ACC112 (cell line): ENCODE measurements at regions not wholly inside any gene's neighbourhood (a gene's known extent, or its start where the extent isn't known, plus 50 kb on each side); places are given as distances from the start of the nearest gene placed in this dataset.
"Not testable (repeated sequence)": the region's sequence is repeated elsewhere in the genome, so short reads cannot be mapped to it uniquely, and the experiment has no call there.

Experiments
- H2AFZ ChIP-seq: fragments of 200-600 bp; sonication (generic); one replicate; pipeline ENCODE4 v1.6.0; 2017; ENCODE audit warnings: antibody characterized with exemption, low read length; ENCODE audit not compliant: unreplicated experiment
- H3K27ac ChIP-seq: fragments of 200-600 bp; sonication (generic); 2 replicates; pipeline ENCODE4 v1.5.1; 2014; ENCODE audit warnings: low read depth, mild to moderate bottlenecking, antibody characterized with exemption, low read length, moderate library complexity
- H3K27me3 ChIP-seq: fragments of 200-600 bp; sonication (generic); 2 replicates; pipeline ENCODE4 v1.6.1; 2014; ENCODE audit warnings: mild to moderate bottlenecking, antibody characterized with exemption, low read length, moderate library complexity, mixed read lengths; ENCODE audit not compliant: insufficient read depth
- H3K36me3 ChIP-seq: fragments of 200-600 bp; sonication (generic); 2 replicates; pipeline ENCODE4 v1.6.1; 2016; ENCODE audit warnings: mild to moderate bottlenecking, antibody characterized with exemption, low read length, moderate library complexity, mixed read lengths; ENCODE audit not compliant: insufficient read depth
- H3K4me1 ChIP-seq: fragments of 200-600 bp; sonication (generic); one replicate; pipeline ENCODE4 v1.6.1; 2016; ENCODE audit warnings: low read length, mixed read lengths; ENCODE audit not compliant: insufficient read depth, unreplicated experiment, control insufficient read depth
- H3K4me3 ChIP-seq: fragments of 200-600 bp; sonication (generic); 2 replicates; pipeline ENCODE4 v1.5.1; 2014; ENCODE audit warnings: mild to moderate bottlenecking, low read depth, low read length
- H3K79me2 ChIP-seq: fragments of 200-600 bp; sonication (generic); one replicate; pipeline ENCODE4 v1.6.0; 2016; ENCODE audit warnings: low read length; ENCODE audit not compliant: control insufficient read depth, unreplicated experiment, insufficient read depth

DNA sequence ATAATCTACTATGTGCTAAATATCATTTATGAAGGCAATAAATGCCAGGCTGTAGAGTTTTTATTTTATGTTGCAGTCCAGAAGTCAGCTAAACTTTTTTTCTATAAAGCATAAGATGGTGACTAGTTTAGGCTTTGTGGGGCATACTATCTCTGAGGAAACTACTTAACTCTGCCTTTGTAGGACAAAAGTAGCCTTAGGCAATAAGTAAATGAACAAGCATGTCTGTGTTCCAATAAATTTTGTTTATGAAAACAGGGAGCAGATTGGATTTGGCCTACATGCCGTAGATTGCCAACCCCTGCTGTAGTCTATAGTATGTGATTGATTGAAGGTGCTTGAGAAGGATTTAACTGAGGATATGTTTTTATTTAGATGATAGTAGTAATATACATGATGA is 502.5 kb upstream of the NAALADL2 start:
- no peaks in the 10 kb centered on the region for H3K4me1 ChIP-seq
- no peaks in the 10 kb centered on the region for H3K79me2 ChIP-seq
- no peaks in the 10 kb centered on the region for H3K36me3 ChIP-seq
- H3K27me3 ChIP-seq: no peaks in the 10 kb centered on the region
- peak overlapping the region; percentile 22 for H2AFZ ChIP-seq
- H3K27ac ChIP-seq: no peak overlapping the region
- no peak overlapping the region for H3K4me3 ChIP-seq

GRCh38 chr3:174358252-174358651 is 500.9 kb upstream of the NAALADL2 start:
- Histone ChIP-seq H3K27me3 (no peaks in the 10 kb centered on the region), H2AFZ (no peak overlapping the region), H3K4me3 (no peak overlapping the region), H3K36me3 (no peaks in the 10 kb centered on the region), H3K79me2 (no peaks in the 10 kb centered on the region), H3K4me1 (no peaks in the 10 kb centered on the region), H3K27ac (no peak overlapping the region)

DNA sequence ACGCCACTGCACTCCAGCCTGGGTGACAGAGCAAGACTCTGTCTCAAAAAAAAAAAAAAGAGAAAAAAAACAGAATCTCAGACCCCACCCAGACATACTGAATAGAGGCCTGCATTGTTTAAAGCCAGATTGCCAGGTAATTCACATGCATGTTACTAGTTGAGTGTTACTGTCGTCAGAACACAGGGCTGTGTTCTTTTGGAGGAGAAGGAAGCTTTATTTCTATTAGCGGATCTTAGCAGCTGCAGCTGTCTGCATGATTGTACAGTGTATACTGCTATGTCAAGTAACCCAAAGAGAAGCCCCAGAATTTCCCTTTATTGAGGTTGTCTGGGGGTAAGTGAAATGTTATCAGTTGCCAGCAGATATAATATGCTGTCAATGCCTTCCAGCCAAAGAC is 496.6 kb upstream of the NAALADL2 start:
- no peaks in the 10 kb centered on the region for H3K27me3 ChIP-seq
- no peak overlapping the region for H3K27ac ChIP-seq
- H3K4me1 ChIP-seq: no peaks in the 10 kb centered on the region
- H3K79me2 ChIP-seq: no peaks in the 10 kb centered on the region
- no peak overlapping the region for H3K4me3 ChIP-seq
- no peak overlapping the region for H2AFZ ChIP-seq
- H3K36me3 ChIP-seq: no peaks in the 10 kb centered on the region

DNA sequence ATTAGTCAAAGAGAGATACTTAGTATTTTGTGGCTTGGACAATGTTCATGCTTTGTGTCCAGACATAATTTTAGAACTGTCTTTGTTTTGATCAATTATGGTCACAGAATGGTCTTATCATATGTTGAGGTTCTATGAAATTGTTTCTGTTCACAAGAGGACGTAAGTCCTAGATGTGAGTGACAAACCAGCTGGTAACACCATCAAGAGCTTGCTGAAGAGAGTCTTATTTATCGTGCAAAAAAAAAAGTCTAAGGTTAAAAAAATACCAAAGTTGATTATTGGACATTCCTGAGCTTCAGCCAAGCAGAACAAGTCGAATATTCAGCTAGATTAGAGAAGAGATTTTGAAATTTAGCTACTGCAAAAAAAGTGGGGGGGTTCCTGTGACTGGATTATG is 495.9 kb upstream of the NAALADL2 start:
- Histone ChIP-seq H3K36me3 (no peaks in the 10 kb centered on the region), H2AFZ (no peak overlapping the region), H3K79me2 (no peaks in the 10 kb centered on the region), H3K4me1 (no peaks in the 10 kb centered on the region), H3K4me3 (no peak overlapping the region), H3K27me3 (no peaks in the 10 kb centered on the region), H3K27ac (no peak overlapping the region)

GRCh38 chr3:174365796-174366195 is 493.3 kb upstream of the NAALADL2 start:
- no peaks in the 10 kb centered on the region for H3K79me2 ChIP-seq
- H3K36me3 ChIP-seq: no peaks in the 10 kb centered on the region
- H3K4me3 ChIP-seq: no peak overlapping the region
- H2AFZ ChIP-seq: no peak overlapping the region
- no peak overlapping the region for H3K27ac ChIP-seq
- no peaks in the 10 kb centered on the region for H3K27me3 ChIP-seq
- no peaks in the 10 kb centered on the region for H3K4me1 ChIP-seq

- H3K4me1 ChIP-seq, H3K4me3 ChIP-seq, H3K79me2 ChIP-seq, H3K27me3 ChIP-seq, H3K36me3 ChIP-seq, H2AFZ ChIP-seq, H3K27ac ChIP-seq: not testable (repeated sequence)
Observed at GRCh38 chr3:174366904-174367303, 492.2 kb upstream of the NAALADL2 start.

- H3K4me1 ChIP-seq: no peaks in the 10 kb centered on the region
- H3K79me2 ChIP-seq: no peaks in the 10 kb centered on the region
- H3K27me3 ChIP-seq: no peaks in the 10 kb centered on the region
- no peaks in the 10 kb centered on the region for H3K36me3 ChIP-seq
- H3K27ac ChIP-seq: no peak overlapping the region
- H3K4me3 ChIP-seq: no peak overlapping the region
- no peak overlapping the region for H2AFZ ChIP-seq
Observed at GRCh38 chr3:174376346-174376745, 482.8 kb upstream of the NAALADL2 start.

- H3K27me3 ChIP-seq: no peaks in the 10 kb centered on the region
- H3K4me1 ChIP-seq: no peaks in the 10 kb centered on the region
- no peaks in the 10 kb centered on the region for H3K36me3 ChIP-seq
- H3K4me3 ChIP-seq: no peak overlapping the region
- no peak overlapping the region for H3K27ac ChIP-seq
- H2AFZ ChIP-seq: no peak overlapping the region
- H3K79me2 ChIP-seq: no peaks in the 10 kb centered on the region
Observed at GRCh38 chr3:174377096-174377495, 482.0 kb upstream of the NAALADL2 start.

DNA sequence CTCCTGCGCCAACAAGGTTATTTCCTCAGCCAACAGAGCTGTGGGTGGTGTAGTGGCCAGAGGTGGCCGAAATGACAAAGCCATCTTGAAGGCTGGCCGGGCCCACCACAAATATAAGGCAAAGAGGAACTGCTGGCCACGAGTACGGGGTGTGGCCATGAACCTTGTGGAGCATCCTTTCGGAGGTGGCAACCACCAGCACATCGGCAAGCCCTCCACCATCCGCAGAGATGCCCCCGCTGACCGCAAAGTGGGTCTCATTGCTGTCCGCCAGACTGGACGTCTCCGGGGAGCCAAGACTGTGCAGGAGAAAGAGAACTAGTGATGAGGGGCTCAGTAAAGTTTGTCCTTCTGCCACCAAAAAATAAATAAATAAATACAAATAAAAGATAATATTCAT is 481.4 kb upstream of the NAALADL2 start:
- H3K27me3 ChIP-seq: no peaks in the 10 kb centered on the region
- no peaks in the 10 kb centered on the region for H3K4me1 ChIP-seq
- H3K36me3 ChIP-seq: no peaks in the 10 kb centered on the region
- no peak overlapping the region for H3K4me3 ChIP-seq
- no peak overlapping the region for H2AFZ ChIP-seq
- no peaks in the 10 kb centered on the region for H3K79me2 ChIP-seq
- H3K27ac ChIP-seq: no peak overlapping the region

DNA sequence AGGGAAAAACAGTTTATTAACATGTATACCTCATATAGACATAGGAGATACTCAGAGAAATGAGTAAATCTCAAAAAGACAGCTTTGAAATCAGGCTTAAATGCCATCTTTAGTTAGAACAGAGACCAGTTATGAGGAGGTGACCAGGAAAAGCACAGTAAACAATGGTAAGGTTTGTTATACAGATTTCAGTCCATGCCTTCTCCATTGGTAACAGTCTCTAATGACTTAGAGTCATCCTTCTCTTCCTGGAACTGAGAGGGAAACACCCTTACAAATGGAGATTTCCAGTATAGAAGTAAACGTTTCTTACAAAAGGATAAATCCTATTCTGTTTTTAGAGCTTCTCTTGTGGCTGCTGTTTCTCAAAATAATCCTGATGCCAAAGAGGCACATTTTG is 476.3 kb upstream of the NAALADL2 start:
- Histone ChIP-seq H3K79me2 (no peaks in the 10 kb centered on the region), H3K27ac (no peak overlapping the region), H3K27me3 (no peaks in the 10 kb centered on the region), H2AFZ (no peak overlapping the region), H3K4me3 (no peak overlapping the region), H3K36me3 (no peaks in the 10 kb centered on the region), H3K4me1 (no peaks in the 10 kb centered on the region)

DNA sequence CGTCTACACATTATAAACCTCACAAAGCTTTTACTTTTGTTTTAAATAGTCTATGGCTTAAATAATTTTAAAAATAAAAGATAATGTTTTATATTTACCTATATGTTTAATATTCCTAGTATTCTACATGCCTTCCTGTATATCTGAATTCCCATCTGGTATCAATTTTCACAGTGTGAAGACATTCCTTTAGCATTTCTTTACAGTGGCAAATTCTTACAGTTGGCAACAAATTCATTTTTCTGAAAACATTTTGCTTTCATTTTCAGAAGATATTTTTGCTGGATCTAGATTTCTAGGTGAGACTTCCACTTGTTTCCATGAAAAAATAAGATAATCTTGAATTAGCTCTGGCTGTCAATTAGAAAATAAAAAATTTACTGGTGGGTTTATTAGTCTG is 471.4 kb upstream of the NAALADL2 start:
- Histone ChIP-seq H3K27me3 (no peaks in the 10 kb centered on the region), H3K4me1 (no peaks in the 10 kb centered on the region), H3K79me2 (no peaks in the 10 kb centered on the region), H3K27ac (no peak overlapping the region), H3K4me3 (no peak overlapping the region), H3K36me3 (no peaks in the 10 kb centered on the region), H2AFZ (no peak overlapping the region)

DNA sequence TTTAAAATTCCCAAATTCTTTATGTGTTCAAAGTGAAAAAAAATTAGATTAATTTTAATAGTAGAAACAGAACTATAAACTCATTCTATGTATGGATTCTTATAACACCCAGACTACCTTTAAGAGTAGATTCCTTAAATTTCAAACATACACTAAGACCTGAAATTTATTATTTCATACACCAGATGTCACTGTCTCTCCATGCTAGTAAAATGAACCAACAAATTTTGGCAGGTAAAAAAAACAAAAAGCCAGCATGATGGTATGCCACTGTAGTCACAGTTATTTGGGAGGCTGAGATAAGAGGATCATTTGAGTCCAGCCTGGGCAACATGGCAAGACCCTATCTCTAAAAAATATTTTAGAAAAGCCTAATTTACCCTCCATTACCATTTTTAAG is 461.3 kb upstream of the NAALADL2 start:
- no peak overlapping the region for H2AFZ ChIP-seq
- no peak overlapping the region for H3K27ac ChIP-seq
- no peaks in the 10 kb centered on the region for H3K4me1 ChIP-seq
- no peaks in the 10 kb centered on the region for H3K27me3 ChIP-seq
- no peak overlapping the region for H3K4me3 ChIP-seq
- no peaks in the 10 kb centered on the region for H3K36me3 ChIP-seq
- H3K79me2 ChIP-seq: no peaks in the 10 kb centered on the region
